Bronchial epithelial cell (primary cell): ENCODE measurements at regions not wholly inside any gene's neighbourhood (a gene's known extent, or its start where the extent isn't known, plus 50 kb on each side); places are given as distances from the start of the nearest gene placed in this dataset.

Experiments
- DNase-seq: peaks from one replicate; pipeline ENCODE4 v3.0.0-alpha.2; 2010; ENCODE audit warnings: low read depth
- FAIRE-seq: peaks from 2 replicates; lab custom pipeline; 2011; peaks lifted over from hg19 to GRCh38; lab: Jason Lieb, UNC
- H3K27me3 ChIP-seq: 2 replicates; pipeline ENCODE4 v1.5.1; 2011; ENCODE audit warnings: low read length; ENCODE audit not compliant: control insufficient read depth, insufficient read depth
- H3K36me3 ChIP-seq: 2 replicates; pipeline ENCODE4 v1.5.1; 2011; ENCODE audit warnings: low read length; ENCODE audit not compliant: control insufficient read depth, insufficient read depth
- H3K4me3 ChIP-seq: 2 replicates; pipeline ENCODE4 v1.5.1; 2011; ENCODE audit warnings: mild to moderate bottlenecking, low read depth, low read length, control low read depth
- CTCF ChIP-seq: IDR thresholded peaks from 2 replicates; pipeline ENCODE4 v1.5.1; 2011; ENCODE audit warnings: mild to moderate bottlenecking, moderate library complexity, low read length, control low read depth, inconsistent platforms; ENCODE audit not compliant: insufficient read depth, severe bottlenecking

GRCh38 chr1:58333511-58333910 is 213.0 kb downstream of the OMA1 start:
- TF ChIP-seq CTCF = no peak
- Histone ChIP-seq H3K4me3 (no peak overlapping the region), H3K27me3 (no peaks in the 10 kb centered on the region), H3K36me3 (no peaks in the 10 kb centered on the region)
- FAIRE-seq (no peak), DNase-seq (no peak)

GRCh38 chr1:58331156-58331555 is 215.4 kb downstream of the OMA1 start:
- H3K4me3 ChIP-seq = no peak overlapping the region
- H3K27me3 ChIP-seq = no peaks in the 10 kb centered on the region
- no peak for TF ChIP-seq CTCF
- DNase-seq (no peak), FAIRE-seq (no peak)
- no peaks in the 10 kb centered on the region for H3K36me3 ChIP-seq

- no peak overlapping the region for H3K4me3 ChIP-seq
- no peaks in the 10 kb centered on the region for H3K27me3 ChIP-seq
- FAIRE-seq = no peak
Observed at GRCh38 chr1:58325866-58326265, 220.7 kb downstream of the OMA1 start.

GRCh38 chr1:58324558-58324957 is 222.0 kb downstream of the OMA1 start:
- FAIRE-seq = no peak

More at GRCh38 chr1:58325866-58326265, 220.7 kb downstream of the OMA1 start:
- TF ChIP-seq CTCF = no peak
- no peaks in the 10 kb centered on the region for H3K36me3 ChIP-seq
- no peak for DNase-seq

GRCh38 chr1:58318157-58319005 is 228.1 kb downstream of the OMA1 start:
- H3K27me3 ChIP-seq = no peaks in the 10 kb centered on the region
- no peak for TF ChIP-seq CTCF
- H3K36me3 ChIP-seq = no peaks in the 10 kb centered on the region
- peak; percentile 92 for FAIRE-seq
- no peak for DNase-seq
- H3K4me3 ChIP-seq = no peak overlapping the region

More at GRCh38 chr1:58324558-58324957, 222.0 kb downstream of the OMA1 start:
- no peak for DNase-seq
- TF ChIP-seq CTCF = no peak
- Histone ChIP-seq H3K4me3 (no peak overlapping the region), H3K27me3 (no peaks in the 10 kb centered on the region), H3K36me3 (no peaks in the 10 kb centered on the region)
